A549 (cell line): ENCODE measurements at regions not wholly inside any gene's neighbourhood (a gene's known extent, or its start where the extent isn't known, plus 50 kb on each side); places are given as distances from the start of the nearest gene placed in this dataset.

Source experiments
- ATAC-seq, 2 experiments: fragments of 200-7000 bp in 1 of 2; fragments of >200 bp in 1 of 2; cut with Nextera tagmentation in 1 of 2; cut with Tn5 transposase in 1 of 2; 3 replicates each; pipeline versions ENCODE4 v1.8.0 to v1.9.1; 2018 to 2020; ENCODE audit warnings: mild to moderate bottlenecking in 1 of 2, moderate library complexity in 1 of 2
- CTCF ChIA-PET: fragments of 300-600 bp; sonication (Branson Sonifier 250); formaldehyde crosslinking; extraction: SDS; loops from one replicate; lab custom pipeline; 2021; ENCODE audit warnings: antibody characterized with exemption, inconsistent platforms; lab: Yijun Ruan, JAX
- POLR2A ChIA-PET: fragments of 350-600 bp; formaldehyde crosslinking; extraction: SDS; loops from one replicate; lab custom pipeline; 2021; ENCODE audit warnings: antibody characterized with exemption, inconsistent platforms; lab: Yijun Ruan, JAX
- DNase-seq, 2 experiments: peaks; one replicate each; pipeline versions ENCODE4 v3.0.0 to v3.0.0-alpha.2; 2011 to 2016; ENCODE audit warnings: low read depth in 1 of 2, low spot score in 1 of 2
- FAIRE-seq: peaks from 2 replicates; lab custom pipeline; 2011; peaks lifted over from hg19 to GRCh38; lab: Jason Lieb, UNC
- H3K27ac ChIP-seq, 2 experiments: fragments of >200 bp; sonication (Bioruptor Twin); formaldehyde crosslinking; 3 replicates each; pipeline ENCODE4 v1.5.1; 2016 to 2017
- H3K4me1 ChIP-seq: fragments of >200 bp; sonication (Bioruptor Twin); formaldehyde crosslinking; 3 replicates; pipeline ENCODE4 v1.6.1; 2016
- H3K4me2 ChIP-seq: fragments of >200 bp; sonication (Bioruptor Twin); formaldehyde crosslinking; 3 replicates; pipeline ENCODE4 v1.6.1; 2016
- H3K4me3 ChIP-seq: fragments of >200 bp; sonication (Bioruptor Twin); formaldehyde crosslinking; 3 replicates; pipeline ENCODE4 v1.5.1; 2016
- H3K9me3 ChIP-seq: fragments of >200 bp; sonication (Bioruptor Twin); formaldehyde crosslinking; 3 replicates; pipeline ENCODE4 v1.6.1; 2016
- BHLHE40 ChIP-seq: IDR thresholded peaks from 2 replicates; pipeline ENCODE4 v1.6.1; 2012; ENCODE audit warnings: low read depth, low read length, inconsistent platforms
- CBX2 ChIP-seq: fragments of 200-600 bp; sonication (generic); IDR thresholded peaks from 2 replicates; pipeline ENCODE4 v1.6.1; 2016; ENCODE audit warnings: low read depth, mild to moderate bottlenecking, borderline replicate concordance
- CEBPB ChIP-seq, 2 experiments: fragments of >200 bp in 1 of 2; sonication (Bioruptor Twin) in 1 of 2; formaldehyde crosslinking in 1 of 2; IDR thresholded peaks; 2 replicates each; pipeline ENCODE4 v1.6.1; 2012 to 2016
- CHD4 ChIP-seq: fragments of 200-600 bp; sonication (generic); IDR thresholded peaks from 2 replicates; pipeline ENCODE4 v1.6.1; 2016; ENCODE audit warnings: antibody characterized with exemption, mild to moderate bottlenecking, borderline replicate concordance
- EHF ChIP-seq: fragments of 250-450 bp; sonication (Bioruptor Pico); IDR thresholded peaks from 2 replicates; pipeline ENCODE4 v1.5.0; 2020; ENCODE audit warnings: mild to moderate bottlenecking
- EHMT2 ChIP-seq: fragments of 200-600 bp; sonication (generic); IDR thresholded peaks from 2 replicates; pipeline ENCODE4 v1.6.1; 2016; ENCODE audit warnings: antibody characterized with exemption, low read depth, mild to moderate bottlenecking, moderate library complexity
- FOSL2 ChIP-seq, 2 experiments: fragments of 450-650 bp in 1 of 2; fragments of >200 bp in 1 of 2; sonication (Bioruptor Twin) in 1 of 2; formaldehyde crosslinking; IDR thresholded peaks; 2 replicates each; pipeline versions ENCODE4 v1.5.0 to v1.6.1; 2016 to 2020; ENCODE audit warnings: mild to moderate bottlenecking in 1 of 2, moderate library complexity in 1 of 2
- JUN ChIP-seq, 2 experiments: fragments of >200 bp; sonication (Bioruptor Twin); formaldehyde crosslinking; IDR thresholded peaks; 2 replicates in 1 of 2; 3 replicates in 1 of 2; pipeline ENCODE4 v1.6.1; 2016 to 2017
- MAZ ChIP-seq: fragments of 150-350 bp; IDR thresholded peaks from 2 replicates; pipeline ENCODE4 v1.6.1; 2014; ENCODE audit warnings: antibody characterized with exemption, low read depth, low read length, borderline replicate concordance
- NFE2L2 ChIP-seq: fragments of 150-350 bp; conservative IDR thresholded peaks from 2 replicates; pipeline ENCODE4 v1.6.1; 2014; ENCODE audit warnings: low read length
- NPAS2 ChIP-seq: fragments of 250-450 bp; sonication (Bioruptor Pico); IDR thresholded peaks from 2 replicates; pipeline ENCODE4 v1.8.0; 2022; ENCODE audit warnings: mild to moderate bottlenecking, moderate library complexity, borderline replicate concordance
- NR3C1 ChIP-seq: fragments of >200 bp; sonication (Bioruptor Twin); formaldehyde crosslinking; IDR thresholded peaks from 3 replicates; pipeline ENCODE4 v1.6.1; 2017
- PHF8 ChIP-seq: fragments of 200-600 bp; sonication (generic); IDR thresholded peaks from 2 replicates; pipeline ENCODE4 v1.6.1; 2016; ENCODE audit warnings: low read depth, mild to moderate bottlenecking, antibody characterized with exemption, moderate library complexity, borderline replicate concordance
- POLR2AphosphoS2 ChIP-seq: conservative IDR thresholded peaks from 2 replicates; pipeline ENCODE4 v1.6.1; 2012; ENCODE audit warnings: low read length, improper control_type of control experiment, inconsistent platforms
- RARB ChIP-seq: fragments of 250-450 bp; sonication (Bioruptor Pico); IDR thresholded peaks from 2 replicates; pipeline ENCODE4 v1.8.0; 2021; ENCODE audit warnings: mild to moderate bottlenecking, moderate library complexity
- SMC3 ChIP-seq: fragments of >200 bp; sonication (Bioruptor Twin); formaldehyde crosslinking; IDR thresholded peaks from 3 replicates; pipeline ENCODE4 v1.6.1; 2018; ENCODE audit warnings: inconsistent platforms
- ZC3H11A ChIP-seq: fragments of 450-650 bp; IDR thresholded peaks from 2 replicates; pipeline ENCODE4 v1.6.1; 2014; ENCODE audit warnings: antibody characterized with exemption, mild to moderate bottlenecking
- WGBS: methylation state at CpG from one replicate; pipeline ENCODE4 v1.1.6; 2017; ENCODE audit errors: missing lambda C conversion rate; 5-methylcytosine and 5-hydroxymethylcytosine counted together
- TF ChIP-seq, protein P1 (sequence below): fragments of >200 bp; sonication (Bioruptor Twin); formaldehyde crosslinking; IDR thresholded peaks from 3 replicates; pipeline ENCODE4 v1.6.1; 2016
- TF ChIP-seq, protein P2 (sequence below): fragments of 150-350 bp; IDR thresholded peaks from 2 replicates; pipeline ENCODE4 v1.6.1; 2014; ENCODE audit warnings: low read depth, mild to moderate bottlenecking, low read length
- TF ChIP-seq, protein P3 (sequence below): IDR thresholded peaks from 2 replicates; pipeline ENCODE4 v1.6.1; 2012
- TF ChIP-seq, protein P4 (sequence below): fragments of >200 bp; sonication (Bioruptor Twin); formaldehyde crosslinking; IDR thresholded peaks from 3 replicates; pipeline ENCODE4 v1.5.1; 2016

DNA sequence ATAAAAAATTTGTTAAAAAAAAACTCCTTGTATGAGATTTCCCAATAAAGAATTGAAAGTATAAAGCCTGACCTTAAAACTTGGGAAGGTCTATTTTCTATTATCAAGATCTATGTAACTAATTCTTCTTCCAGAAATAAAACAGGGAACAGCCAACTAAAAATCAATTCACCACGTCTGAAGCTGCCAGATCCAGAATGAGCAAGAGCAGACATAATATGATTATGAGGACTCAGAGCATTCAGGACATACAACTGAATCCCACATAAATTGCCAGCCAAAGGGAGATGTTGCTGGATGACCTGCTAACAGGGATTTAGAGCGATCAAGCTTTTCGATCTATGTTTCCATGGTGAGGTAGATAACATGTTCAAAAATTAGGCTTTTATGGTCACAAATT is 1151.3 kb upstream of the CADM2 start:
- 34% methylated on average over 3 of the region's 3 CpGs for WGBS
- FAIRE-seq (no peak), DNase-seq (no peak), ATAC-seq (no peak)
- CTCF ChIA-PET: no interaction called here
- POLR2A ChIA-PET: no interaction called here
- no peak overlapping the region for H3K4me2 ChIP-seq
- H3K4me1 ChIP-seq: no peaks in the 10 kb centered on the region
- H3K9me3 ChIP-seq: peaks cover 3% of the 10 kb centered on the region; the same call in 1 of the 3 replicates
- H3K4me3 ChIP-seq: no peak overlapping the region
- TF ChIP-seq, protein P1, sequence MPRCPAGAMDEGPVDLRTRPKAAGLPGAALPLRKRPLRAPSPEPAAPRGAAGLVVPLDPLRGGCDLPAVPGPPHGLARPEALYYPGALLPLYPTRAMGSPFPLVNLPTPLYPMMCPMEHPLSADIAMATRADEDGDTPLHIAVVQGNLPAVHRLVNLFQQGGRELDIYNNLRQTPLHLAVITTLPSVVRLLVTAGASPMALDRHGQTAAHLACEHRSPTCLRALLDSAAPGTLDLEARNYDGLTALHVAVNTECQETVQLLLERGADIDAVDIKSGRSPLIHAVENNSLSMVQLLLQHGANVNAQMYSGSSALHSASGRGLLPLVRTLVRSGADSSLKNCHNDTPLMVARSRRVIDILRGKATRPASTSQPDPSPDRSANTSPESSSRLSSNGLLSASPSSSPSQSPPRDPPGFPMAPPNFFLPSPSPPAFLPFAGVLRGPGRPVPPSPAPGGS: no peak
- no peak for TF ChIP-seq FOSL2 (IDR thresholded peaks at IDR 0.05)
- no peak for TF ChIP-seq FOSL2 (CRISPR knock-in tag; IDR thresholded peaks at IDR 0.05)
- TF ChIP-seq JUN (IDR thresholded peaks at IDR 0.05): no peak
- no peak overlapping the region for H3K27ac ChIP-seq

DNA sequence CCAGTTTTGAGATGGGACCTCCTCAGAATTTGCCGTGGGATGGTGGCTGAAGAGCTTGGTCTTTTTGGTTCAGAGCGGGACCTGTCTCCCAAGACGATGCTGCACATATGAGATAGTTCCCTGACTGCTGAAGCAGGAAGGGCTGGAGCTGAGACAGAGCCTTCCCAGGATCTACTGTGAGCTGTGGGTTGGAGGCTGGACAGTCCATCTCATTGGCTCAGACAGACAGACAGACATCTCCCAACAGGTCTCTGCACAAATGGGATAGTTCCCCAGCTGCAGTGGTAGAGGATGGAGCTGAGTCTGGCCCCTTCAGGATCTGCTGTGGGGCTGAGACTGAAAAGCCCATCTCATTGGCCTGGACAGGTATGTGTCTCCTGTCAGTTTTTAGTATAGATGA is 1145.6 kb upstream of the CADM2 start:
- CTCF ChIA-PET: no interaction called here
- Histone ChIP-seq H3K9me3 (peaks cover 3% of the 10 kb centered on the region; the same call in 1 of the 3 replicates), H3K4me1 (no peaks in the 10 kb centered on the region), H3K27ac (no peak overlapping the region), H3K4me3 (no peak overlapping the region), H3K4me2 (no peak overlapping the region)
- POLR2A ChIA-PET: no interaction called here
- WGBS: 8% methylated on average over 2 of the region's 3 CpGs
- TF ChIP-seq NFE2L2 (no peak), NR3C1 (no peak), POLR2AphosphoS2 (no peak), EHF (no peak), CBX2 (no peak), CHD4 (no peak), CEBPB (IDR thresholded peaks at IDR 0.05) (no peak), NPAS2 (CRISPR knock-in tag) (no peak), FOSL2 (IDR thresholded peaks at IDR 0.05) (no peak), FOSL2 (CRISPR knock-in tag; IDR thresholded peaks at IDR 0.05) (no peak), MAZ (no peak), BHLHE40 (no peak), PHF8 (no peak), SMC3 (no peak), RARB (no peak), ZC3H11A (no peak), EHMT2 (no peak)
- TF ChIP-seq, protein P2, sequence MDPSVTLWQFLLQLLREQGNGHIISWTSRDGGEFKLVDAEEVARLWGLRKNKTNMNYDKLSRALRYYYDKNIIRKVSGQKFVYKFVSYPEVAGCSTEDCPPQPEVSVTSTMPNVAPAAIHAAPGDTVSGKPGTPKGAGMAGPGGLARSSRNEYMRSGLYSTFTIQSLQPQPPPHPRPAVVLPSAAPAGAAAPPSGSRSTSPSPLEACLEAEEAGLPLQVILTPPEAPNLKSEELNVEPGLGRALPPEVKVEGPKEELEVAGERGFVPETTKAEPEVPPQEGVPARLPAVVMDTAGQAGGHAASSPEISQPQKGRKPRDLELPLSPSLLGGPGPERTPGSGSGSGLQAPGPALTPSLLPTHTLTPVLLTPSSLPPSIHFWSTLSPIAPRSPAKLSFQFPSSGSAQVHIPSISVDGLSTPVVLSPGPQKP: no peak
- TF ChIP-seq, protein P3, sequence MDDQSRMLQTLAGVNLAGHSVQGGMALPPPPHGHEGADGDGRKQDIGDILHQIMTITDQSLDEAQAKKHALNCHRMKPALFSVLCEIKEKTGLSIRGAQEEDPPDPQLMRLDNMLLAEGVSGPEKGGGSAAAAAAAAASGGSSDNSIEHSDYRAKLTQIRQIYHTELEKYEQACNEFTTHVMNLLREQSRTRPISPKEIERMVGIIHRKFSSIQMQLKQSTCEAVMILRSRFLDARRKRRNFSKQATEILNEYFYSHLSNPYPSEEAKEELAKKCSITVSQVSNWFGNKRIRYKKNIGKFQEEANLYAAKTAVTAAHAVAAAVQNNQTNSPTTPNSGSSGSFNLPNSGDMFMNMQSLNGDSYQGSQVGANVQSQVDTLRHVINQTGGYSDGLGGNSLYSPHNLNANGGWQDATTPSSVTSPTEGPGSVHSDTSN: no peak
- TF ChIP-seq, protein P4, sequence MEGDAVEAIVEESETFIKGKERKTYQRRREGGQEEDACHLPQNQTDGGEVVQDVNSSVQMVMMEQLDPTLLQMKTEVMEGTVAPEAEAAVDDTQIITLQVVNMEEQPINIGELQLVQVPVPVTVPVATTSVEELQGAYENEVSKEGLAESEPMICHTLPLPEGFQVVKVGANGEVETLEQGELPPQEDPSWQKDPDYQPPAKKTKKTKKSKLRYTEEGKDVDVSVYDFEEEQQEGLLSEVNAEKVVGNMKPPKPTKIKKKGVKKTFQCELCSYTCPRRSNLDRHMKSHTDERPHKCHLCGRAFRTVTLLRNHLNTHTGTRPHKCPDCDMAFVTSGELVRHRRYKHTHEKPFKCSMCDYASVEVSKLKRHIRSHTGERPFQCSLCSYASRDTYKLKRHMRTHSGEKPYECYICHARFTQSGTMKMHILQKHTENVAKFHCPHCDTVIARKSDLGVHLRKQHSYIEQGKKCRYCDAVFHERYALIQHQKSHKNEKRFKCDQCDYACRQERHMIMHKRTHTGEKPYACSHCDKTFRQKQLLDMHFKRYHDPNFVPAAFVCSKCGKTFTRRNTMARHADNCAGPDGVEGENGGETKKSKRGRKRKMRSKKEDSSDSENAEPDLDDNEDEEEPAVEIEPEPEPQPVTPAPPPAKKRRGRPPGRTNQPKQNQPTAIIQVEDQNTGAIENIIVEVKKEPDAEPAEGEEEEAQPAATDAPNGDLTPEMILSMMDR: no peak
- no peak for ATAC-seq
- no peak for FAIRE-seq
- DNase-seq: no peak
